K562 (cell line): ENCODE measurements at regions not wholly inside any gene's neighbourhood (a gene's known extent, or its start where the extent isn't known, plus 50 kb on each side); places are given as distances from the start of the nearest gene placed in this dataset.
A peak's percentile ranks its signal among the peaks of the same experiment; 100 is the strongest.

Source experiments
- ATAC-seq: fragments of 200-7000 bp; cut with Tn5 transposase; 3 replicates; pipeline ENCODE4 v1.9.1; 2020; ENCODE audit warnings: moderate library complexity
- BruUV-seq: library from RNA; stranded (reverse); fragments of 400-500 nt; replicated peaks from 2 replicates; lab custom pipeline; 2021; lab: Mats Ljungman, UMichigan
- CTCF ChIA-PET: fragments of 300-600 bp; formaldehyde crosslinking; extraction: SDS; loops from one replicate; lab custom pipeline; 2021; ENCODE audit warnings: low intra/inter-chr PET ratio; lab: Yijun Ruan, JAX
- POLR2A ChIA-PET: fragments of 300-600, 350-650 bp; sonication (Branson Sonifier 250); formaldehyde crosslinking; extraction: SDS; loops from one replicate; lab custom pipeline; 2021; ENCODE audit warnings: antibody characterized with exemption, inconsistent platforms; lab: Yijun Ruan, JAX
- DNase-seq, 4 experiments: peaks; one replicate each; pipeline versions ENCODE4 v3.0.0 to v3.0.0-alpha.2; 2011 to 2018; ENCODE audit warnings: low spot score in 3 of 4, mixed read lengths in 3 of 4; ENCODE audit errors: extremely low read depth in 1 of 4
- FAIRE-seq: peaks from 2 replicates; lab custom pipeline; 2011; peaks lifted over from hg19 to GRCh38; lab: Jason Lieb, UNC
- H2AFZ ChIP-seq: 2 replicates; pipeline ENCODE4 v1.6.0; 2011; ENCODE audit warnings: low read depth, low read length, control low read depth, inconsistent platforms
- H3K27ac ChIP-seq: fragments of 200-600 bp; 3 replicates; pipeline ENCODE4 v1.8.0; 2011; ENCODE audit warnings: low read depth, mild to moderate bottlenecking, control low read depth, inconsistent platforms, low read length, moderate library complexity, mixed read lengths; ENCODE audit errors: extremely low read depth
- H3K27me3 ChIP-seq, 2 experiments: fragments of 300-600 bp in 1 of 2; 2 replicates in 1 of 2; 3 replicates in 1 of 2; pipeline versions ENCODE4 v1.6.0 to v1.8.0; 2011; ENCODE audit warnings: inconsistent platforms in 2 of 2, low read length in 2 of 2, mild to moderate bottlenecking in 1 of 2, mixed read lengths in 1 of 2, moderate library complexity in 1 of 2; ENCODE audit not compliant: control insufficient read depth in 2 of 2, insufficient read depth in 2 of 2
- H3K36me3 ChIP-seq: fragments of 300-600 bp; 3 replicates; pipeline ENCODE4 v1.8.0; 2011; ENCODE audit warnings: mild to moderate bottlenecking, low read length, inconsistent platforms; ENCODE audit not compliant: control insufficient read depth, insufficient read depth
- H3K4me1 ChIP-seq, 2 experiments: fragments of 200-600 bp in 1 of 2; replicated peaks in 1 of 2; 2 replicates in 1 of 2; 3 replicates in 1 of 2; pipeline versions ENCODE4 v1.5.1 to v1.8.0; 2011; ENCODE audit warnings: inconsistent platforms in 2 of 2, low read length in 2 of 2, mild to moderate bottlenecking in 1 of 2, mixed read lengths in 1 of 2, moderate library complexity in 1 of 2; ENCODE audit not compliant: control insufficient read depth in 2 of 2, insufficient read depth in 2 of 2
- H3K4me2 ChIP-seq: 2 replicates; pipeline ENCODE4 v1.6.1; 2011; ENCODE audit warnings: low read length, control low read depth, inconsistent platforms, mixed read lengths; ENCODE audit not compliant: insufficient read depth
- H3K4me3 ChIP-seq: fragments of 200-600 bp; sonication (generic), shearing (Covaris generic); 2 replicates; pipeline ENCODE4 v1.5.1; 2016; ENCODE audit warnings: control low read depth, inconsistent platforms
- H3K79me2 ChIP-seq: fragments of 200-600 bp; 3 replicates; pipeline ENCODE4 v1.8.0; 2011; ENCODE audit warnings: low read length, inconsistent platforms; ENCODE audit not compliant: control insufficient read depth, insufficient read depth
- H3K9ac ChIP-seq, 2 experiments: 2 replicates each; pipeline versions ENCODE4 v1.6.0 to v1.6.1; 2011; ENCODE audit warnings: low read depth in 2 of 2, low read length in 2 of 2, control low read depth in 1 of 2, inconsistent platforms in 1 of 2, mild to moderate bottlenecking in 1 of 2, mixed read lengths in 1 of 2; ENCODE audit not compliant: insufficient read depth in 1 of 2
- H3K9me1 ChIP-seq: one replicate; pipeline ENCODE4 v1.6.0; 2011; ENCODE audit warnings: inconsistent platforms, mild to moderate bottlenecking, low read length, moderate library complexity; ENCODE audit not compliant: control insufficient read depth, insufficient read depth
- H3K9me3 ChIP-seq: replicated peaks from 2 replicates; pipeline ENCODE4 v1.5.1; 2011; ENCODE audit warnings: low read depth, low read length, inconsistent platforms; ENCODE audit not compliant: control insufficient read depth, insufficient read depth
- H4K20me1 ChIP-seq: replicated peaks from 2 replicates; pipeline ENCODE4 v1.6.1; 2011; ENCODE audit warnings: low read length, inconsistent platforms, mixed read lengths; ENCODE audit not compliant: control insufficient read depth, insufficient read depth
- C11orf30 ChIP-seq: fragments of 450-650 bp; IDR thresholded peaks from 2 replicates; pipeline ENCODE4 v1.6.1; 2016; ENCODE audit warnings: low read depth, mild to moderate bottlenecking
- E2F5 ChIP-seq: sonication (generic); formaldehyde crosslinking; IDR thresholded peaks from 2 replicates; pipeline ENCODE4 v1.8.0; 2022; ENCODE audit warnings: mild to moderate bottlenecking, missing genetic modification reagents
- GMEB1 ChIP-seq: fragments of 250-450 bp; sonication (Bioruptor Pico); IDR thresholded peaks from 2 replicates; pipeline ENCODE4 v1.4.0; 2020; ENCODE audit warnings: mild to moderate bottlenecking
- KLF1 ChIP-seq: fragments of 450-650 bp; IDR thresholded peaks from 2 replicates; pipeline ENCODE4 v1.6.1; 2016; ENCODE audit warnings: missing genetic modification characterization, missing compliant biosample characterization
- MAFF ChIP-seq: IDR thresholded peaks from 2 replicates; pipeline ENCODE4 v1.6.1; 2012; ENCODE audit warnings: low read length, improper control_type of control experiment
- MAFG ChIP-seq: fragments of 450-650 bp; conservative IDR thresholded peaks from 2 replicates; pipeline ENCODE4 v1.6.1; 2016; ENCODE audit warnings: missing genetic modification characterization, missing compliant biosample characterization
- MAFK ChIP-seq: IDR thresholded peaks from 2 replicates; pipeline ENCODE4 v1.6.1; 2011; ENCODE audit warnings: low read length, improper control_type of control experiment
- THAP7 ChIP-seq: fragments of 250-450 bp; sonication (Bioruptor Pico); IDR thresholded peaks from 2 replicates; pipeline ENCODE4 v1.5.0; 2021
- ZNF316 ChIP-seq: fragments of 450-650 bp; IDR thresholded peaks from 2 replicates; pipeline ENCODE4 v1.6.1; 2016
- ZNF740 ChIP-seq, 3 experiments: fragments of 200-800 bp in 1 of 3; sonication (Bioruptor generic) in 1 of 3; sonication (generic) in 1 of 3; formaldehyde crosslinking in 1 of 3; IDR thresholded peaks; 2 replicates each; pipeline versions ENCODE4 v1.6.1 to v1.8.0; 2016 to 2022; ENCODE audit warnings: mild to moderate bottlenecking in 2 of 3, missing compliant biosample characterization in 2 of 3, missing genetic modification characterization in 2 of 3, missing genetic modification reagents in 1 of 3
- WGBS: fragments of 100-300 bp; shearing (Covaris generic); methylation state at CpG from one replicate; pipeline ENCODE4 v1.1.6; 2016; ENCODE audit warnings: low coverage, mixed read lengths; ENCODE audit not compliant: insufficient coverage; ENCODE audit errors: missing lambda C conversion rate; 5-methylcytosine and 5-hydroxymethylcytosine counted together
- in situ Hi-C: fragments of 300-500 bp; cut with MboI; formaldehyde crosslinking; loops from 4 replicates; pipeline ENCODE4 v1.15.0; 2018; ENCODE audit warnings: inconsistent platforms, mixed read lengths
- intact Hi-C: fragments of 100-400 bp; cut with micrococcal nuclease; formaldehyde crosslinking; loops from 2 replicates; pipeline ENCODE4 v1.14.2; 2022

GRCh38 chr2:51706220-51706619, 674.3 kb upstream of the NRXN1 start (continued):
- TF ChIP-seq E2F5 (CRISPR knock-in tag) (no peak), GMEB1 (CRISPR knock-in tag) (no peak), ZNF740 (CRISPR knock-in tag; IDR thresholded peaks at IDR 0.05) (no peak), ZNF740 (tag; IDR thresholded peaks at IDR 0.05) (no peak)
- TF ChIP-seq, all 486 proteins: peak for 0

GRCh38 chr2:51705417-51705816, 673.5 kb upstream of the NRXN1 start:
- TF ChIP-seq KLF1 (tag) (no peak), C11orf30 (0 out of 2 replicates have a peak, but pooled peaks have one; percentile 7), MAFF (peak; percentile 70), MAFK (peak; percentile 78), THAP7 (CRISPR knock-in tag) (no peak), MAFG (tag) (0 out of 2 replicates have a peak, but pooled peaks have one; percentile 13), ZNF316 (peak; percentile 50; the same call in 1 of the 2 replicates)
- no peak for ATAC-seq
- no peak for DNase-seq
- intact Hi-C loops, result no loop called here
- BruUV-seq, result no TSS peak
- Histone ChIP-seq H3K4me3 (no peak overlapping the region), H3K9ac (no peak overlapping the region), H3K4me1 (no peaks in the 10 kb centered on the region), H3K79me2 (no peaks in the 10 kb centered on the region), H3K9me3 (no peaks in the 10 kb centered on the region), H3K9me1 (no peaks in the 10 kb centered on the region), H4K20me1 (no peaks in the 10 kb centered on the region), H3K36me3 (no peaks in the 10 kb centered on the region), H3K4me2 (no peak overlapping the region), H2AFZ (no peak overlapping the region), H3K27ac (no peak overlapping the region), H3K27me3 (no peaks in the 10 kb centered on the region)
- 0% methylated on average over 1 of the region's 1 CpG for WGBS
- in situ Hi-C loops, result no loop called here
- FAIRE-seq, result no peak
- POLR2A ChIA-PET, result no interaction called here
- CTCF ChIA-PET, result no interaction called here
